GM19043 (cell line): ENCODE measurements at regions not wholly inside any gene's neighbourhood (a gene's known extent, or its start where the extent isn't known, plus 50 kb on each side); places are given as distances from the start of the nearest gene placed in this dataset.
"Not testable (repeated sequence)": the region's sequence is repeated elsewhere in the genome, so short reads cannot be mapped to it uniquely, and the experiment has no call there.

Source experiments
- ATAC-seq: cut with Tn5 transposase; IDR thresholded peaks from one replicate; pipeline ENCODE4 v1.9.1; 2021; ENCODE audit warnings: low read depth; ENCODE audit not compliant: unreplicated experiment

DNA sequence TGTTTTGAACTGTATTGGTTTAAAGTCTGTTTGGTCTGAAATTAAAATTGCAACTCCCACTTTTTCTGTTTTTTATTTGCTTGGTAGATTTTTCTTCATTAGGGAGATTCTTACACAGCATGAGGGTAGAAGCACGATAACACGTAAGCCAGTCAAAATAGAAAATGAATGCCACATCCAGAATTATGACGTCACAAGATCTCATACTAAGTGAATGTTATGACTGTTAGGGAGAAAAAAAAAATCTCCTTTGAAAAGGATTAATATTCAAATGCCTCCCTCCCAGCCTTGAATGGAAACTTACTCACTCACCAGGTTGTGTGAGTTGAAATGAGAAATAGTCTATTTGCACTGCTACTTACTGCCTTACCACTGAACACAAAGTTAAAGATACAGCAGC is 670.8 kb downstream of the TFAP2A start:
- ATAC-seq, result no peak

DNA sequence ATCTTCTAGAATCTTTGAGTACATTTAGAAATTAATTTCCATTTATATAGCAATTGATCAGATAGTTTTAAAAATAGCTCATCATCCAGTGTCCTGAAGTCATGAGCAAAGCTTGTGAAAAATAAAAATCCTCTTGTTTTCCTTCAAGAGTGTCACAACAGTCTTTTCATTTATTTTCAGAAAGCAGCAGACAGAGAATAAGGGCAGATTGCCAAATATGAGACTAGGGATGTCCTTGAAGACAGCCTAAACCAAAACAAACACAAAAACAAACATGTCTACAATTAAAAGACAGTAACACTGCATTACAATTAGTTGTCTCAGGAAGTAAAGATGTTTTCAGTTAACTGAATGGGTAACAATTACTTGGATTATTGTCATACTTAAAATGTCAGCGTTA is 682.8 kb downstream of the TFAP2A start:
- no peak for ATAC-seq

DNA sequence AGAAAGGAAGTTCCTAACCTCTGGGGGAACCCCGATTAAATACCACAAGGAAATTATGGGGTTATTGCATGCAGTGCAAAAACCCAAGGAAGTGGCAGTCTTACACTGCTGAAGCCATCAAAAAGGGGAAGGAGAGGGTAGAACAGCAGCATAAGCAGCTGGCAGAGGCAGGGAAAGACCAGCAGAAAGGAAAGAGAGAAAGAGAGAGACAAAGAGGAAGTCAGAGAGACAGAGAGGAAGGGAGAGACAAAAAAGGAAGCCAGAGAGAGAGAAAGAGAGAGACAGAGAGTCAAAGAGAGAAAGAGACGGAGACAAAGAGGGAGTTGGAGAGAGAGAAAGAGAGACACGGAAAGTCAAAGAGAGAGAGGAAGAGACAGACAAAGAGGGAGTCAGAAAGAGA is 689.1 kb downstream of the TFAP2A start:
- not testable (repeated sequence) for ATAC-seq

DNA sequence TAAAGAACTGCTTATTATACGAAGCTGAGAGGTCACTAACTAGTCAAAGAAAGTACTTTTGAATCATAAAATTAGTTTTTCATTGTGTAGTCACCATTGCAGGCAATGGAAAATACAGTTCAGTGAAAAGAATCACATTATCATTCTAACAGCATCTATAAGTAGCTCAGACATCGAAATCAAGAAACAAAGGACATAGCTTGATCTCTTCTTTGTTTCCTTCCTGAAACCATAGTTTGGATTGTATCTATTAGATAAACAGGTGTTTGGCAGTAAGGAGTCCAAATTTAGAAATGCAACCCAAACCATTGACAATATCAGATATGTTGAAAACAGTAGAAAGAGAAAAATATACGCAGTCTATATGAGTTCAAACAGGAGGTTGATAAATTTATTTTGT is 697.3 kb downstream of the TFAP2A start:
- ATAC-seq, result no peak

DNA sequence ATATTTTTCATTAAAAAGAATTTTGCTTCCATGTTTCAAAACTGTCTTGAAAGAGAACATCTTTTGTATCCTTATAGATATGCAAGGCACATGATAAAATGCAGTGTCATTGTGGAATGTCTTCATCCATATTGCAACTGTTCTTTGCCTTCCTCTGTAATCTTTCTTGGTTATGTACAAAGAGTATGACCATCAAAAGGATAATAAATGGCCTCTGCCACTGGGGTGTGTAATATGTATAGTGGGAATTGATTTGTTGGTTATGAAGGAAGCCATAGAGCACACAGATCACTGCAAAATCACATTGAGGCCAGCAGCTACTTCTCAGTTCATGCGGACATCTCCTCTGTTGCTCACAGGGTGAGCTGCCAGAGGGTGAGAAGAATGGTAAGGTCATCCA is 703.5 kb downstream of the TFAP2A start:
- ATAC-seq, result no peak

DNA sequence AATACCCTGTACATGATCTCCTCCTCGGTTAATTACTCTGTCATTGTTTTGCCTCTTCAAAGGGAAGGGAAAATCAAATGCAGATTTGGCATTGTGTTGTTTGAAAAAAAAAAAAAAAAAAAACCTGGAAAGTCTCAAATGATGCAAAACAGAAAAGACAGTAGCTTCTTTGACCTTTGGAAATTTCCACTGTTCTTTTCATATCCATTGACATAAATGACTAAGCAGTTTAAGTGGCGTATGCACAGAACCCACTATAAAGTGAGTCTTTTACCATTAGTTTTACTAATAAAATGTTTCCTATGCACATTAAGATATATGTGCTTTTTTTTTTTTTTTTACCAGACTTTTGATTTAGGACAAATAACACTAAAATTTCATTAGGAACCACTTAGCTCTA is 704.3 kb downstream of the TFAP2A start:
- no peak for ATAC-seq

DNA sequence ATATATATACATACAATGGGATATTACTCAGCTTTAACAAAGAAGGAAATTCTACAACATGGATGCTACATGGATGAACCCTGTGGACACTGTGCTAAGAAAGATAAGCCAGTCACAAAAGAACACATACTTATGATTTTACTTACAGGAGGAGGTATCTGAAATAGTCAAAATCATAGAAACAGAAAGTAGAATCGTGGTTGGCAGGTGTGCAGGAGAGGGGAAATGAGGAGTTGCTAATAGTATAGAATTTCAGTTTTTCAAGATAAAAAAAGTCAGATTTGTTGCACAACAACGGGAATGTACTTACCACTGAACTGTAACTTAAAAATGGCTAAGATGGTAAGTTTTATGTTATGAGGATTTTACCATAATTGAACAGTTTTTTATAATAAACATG is 706.3 kb downstream of the TFAP2A start:
- ATAC-seq, result no peak

DNA sequence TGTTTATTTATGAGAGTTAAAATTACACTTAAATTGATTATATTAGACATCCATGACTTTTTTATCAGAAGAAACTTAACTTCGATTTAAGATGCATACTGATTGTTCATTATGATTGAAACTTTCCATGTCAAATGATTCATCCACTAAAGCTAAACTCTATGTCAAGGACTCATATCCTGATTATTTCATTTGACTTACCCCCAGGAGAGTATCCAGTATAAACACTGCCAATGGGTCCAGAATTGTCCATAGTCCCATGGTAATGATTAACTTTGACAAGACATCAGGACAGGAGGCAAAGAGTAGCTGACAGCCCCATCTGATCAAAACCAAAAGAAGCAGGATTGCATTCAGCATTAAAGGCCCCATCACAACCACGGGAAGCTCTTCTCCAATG is 709.9 kb downstream of the TFAP2A start:
- ATAC-seq, result no peak

DNA sequence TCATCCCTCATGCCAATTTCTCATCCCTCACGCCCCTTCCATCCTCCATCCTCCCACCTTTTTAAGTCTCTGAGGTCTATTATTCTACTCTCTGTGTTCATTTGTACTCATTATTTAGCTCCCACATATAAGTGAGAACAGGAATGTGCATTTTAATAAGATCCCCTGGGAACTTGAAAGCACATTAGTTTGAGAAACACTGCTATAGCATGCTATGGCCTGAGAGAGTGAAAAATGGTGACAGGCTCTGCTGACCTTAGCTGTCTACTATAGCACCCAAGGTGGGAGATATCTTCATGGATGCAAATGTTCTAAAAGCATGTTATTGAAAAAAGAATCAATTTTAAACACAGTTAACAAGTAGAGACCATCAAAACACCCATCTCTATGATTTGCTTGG is 712.0 kb downstream of the TFAP2A start:
- ATAC-seq, result no peak

DNA sequence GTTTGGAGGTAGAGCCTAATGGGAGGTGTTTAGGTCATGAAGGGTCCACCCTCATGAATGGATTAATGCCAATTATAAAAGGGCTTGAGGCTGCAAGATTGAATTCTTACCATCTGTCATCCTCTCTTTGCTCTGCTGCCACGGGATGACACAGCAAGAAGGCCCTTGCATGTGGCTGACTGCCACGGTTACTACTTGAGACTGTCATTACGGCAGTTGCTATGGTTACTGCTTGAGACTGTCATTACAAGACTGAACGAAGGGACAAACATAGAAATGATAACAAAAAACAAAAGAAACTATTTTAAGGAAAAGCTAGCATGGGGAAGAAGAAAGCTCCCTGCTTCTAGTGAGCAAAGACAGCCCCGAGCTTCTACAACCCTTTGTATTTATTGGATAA is 715.0 kb downstream of the TFAP2A start:
- ATAC-seq, result no peak

DNA sequence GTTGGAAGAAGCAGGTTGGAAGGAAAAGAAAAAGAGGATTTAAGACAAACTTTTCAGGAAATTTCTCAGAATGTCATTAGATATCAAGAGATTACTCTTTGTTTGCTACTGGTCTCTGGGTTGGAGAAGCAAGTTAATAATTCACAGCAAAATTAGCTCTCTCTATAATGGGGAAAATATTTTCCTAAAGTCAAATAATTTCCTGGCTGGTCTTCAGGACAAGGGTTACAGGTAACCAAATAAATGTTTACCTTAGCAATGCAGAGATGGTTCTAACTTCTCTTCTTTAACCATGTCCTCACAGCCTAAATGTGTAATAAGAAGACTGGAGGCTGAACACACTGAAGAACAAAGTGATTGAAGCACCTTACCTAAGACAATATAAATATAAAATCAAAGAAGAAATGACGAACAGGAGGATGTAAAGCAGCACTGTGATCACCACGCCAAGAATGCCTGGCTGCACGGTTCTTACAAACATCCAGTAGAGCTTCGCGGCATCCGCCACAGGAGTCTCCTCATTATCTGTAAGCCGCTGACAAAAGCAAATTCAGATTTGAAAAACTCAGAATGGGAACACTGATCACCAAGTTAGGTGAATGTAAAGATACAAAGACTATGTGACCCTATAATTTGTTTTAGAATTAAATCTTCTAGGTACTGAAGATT is 717.5 kb downstream of the TFAP2A start:
- ATAC-seq, result no peak

DNA sequence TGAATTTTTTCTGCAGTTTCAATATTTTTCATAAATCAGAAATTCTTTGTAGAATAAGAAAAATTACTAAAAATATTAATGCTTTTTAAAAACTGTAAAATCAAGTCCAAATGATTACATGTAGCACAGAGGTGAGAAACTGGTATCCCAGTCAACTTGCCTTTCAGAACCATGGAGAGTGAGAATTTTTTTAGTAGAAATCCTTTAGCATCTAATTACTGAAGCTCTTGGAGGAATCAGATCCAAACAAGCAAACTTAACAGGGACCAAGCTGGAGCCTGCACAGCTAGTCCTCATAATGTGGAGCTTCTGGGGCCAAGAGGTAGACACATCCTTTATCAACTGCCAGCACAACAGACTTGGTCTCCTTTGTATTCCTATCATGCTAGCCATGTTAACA is 724.5 kb downstream of the TFAP2A start:
- ATAC-seq, result no peak

DNA sequence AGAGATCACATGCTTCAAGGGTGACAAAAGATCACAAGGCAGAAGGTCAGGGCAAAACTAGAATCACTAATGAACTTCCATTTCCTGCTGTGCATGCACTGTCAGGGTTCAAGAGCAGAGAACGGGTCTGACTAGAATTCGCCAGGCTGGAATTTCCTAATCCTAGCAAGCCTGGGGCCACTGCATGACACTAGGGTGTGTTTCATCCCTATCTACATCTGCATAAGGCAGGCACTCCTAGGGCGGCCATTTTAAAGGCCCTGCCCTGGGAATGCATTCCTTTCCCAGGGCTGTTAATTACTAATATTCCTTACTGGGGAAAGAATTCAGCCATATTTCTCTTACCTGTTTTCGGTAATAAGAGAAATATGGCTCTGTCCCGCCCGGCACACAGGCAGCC is 734.1 kb downstream of the TFAP2A start:
- not testable (repeated sequence) for ATAC-seq

DNA sequence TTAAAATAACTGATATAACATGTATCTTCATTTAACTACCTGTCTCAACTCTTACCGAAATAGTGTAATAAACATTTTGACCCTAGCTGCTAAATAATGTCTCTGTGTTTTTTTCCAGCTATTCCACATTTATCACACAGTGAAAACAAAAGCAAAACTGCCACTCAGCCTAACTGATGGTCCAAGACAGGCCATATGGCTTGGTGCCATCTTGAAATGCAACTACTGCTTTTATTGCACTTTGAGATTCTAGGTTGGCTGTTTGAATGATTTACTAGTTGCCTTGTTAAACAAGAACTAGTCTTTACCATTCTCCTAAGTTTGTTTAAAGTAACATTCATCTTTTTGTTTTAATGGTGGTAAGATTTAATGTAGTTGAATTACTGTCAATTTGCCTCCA is 739.8 kb downstream of the TFAP2A start:
- no peak for ATAC-seq

DNA sequence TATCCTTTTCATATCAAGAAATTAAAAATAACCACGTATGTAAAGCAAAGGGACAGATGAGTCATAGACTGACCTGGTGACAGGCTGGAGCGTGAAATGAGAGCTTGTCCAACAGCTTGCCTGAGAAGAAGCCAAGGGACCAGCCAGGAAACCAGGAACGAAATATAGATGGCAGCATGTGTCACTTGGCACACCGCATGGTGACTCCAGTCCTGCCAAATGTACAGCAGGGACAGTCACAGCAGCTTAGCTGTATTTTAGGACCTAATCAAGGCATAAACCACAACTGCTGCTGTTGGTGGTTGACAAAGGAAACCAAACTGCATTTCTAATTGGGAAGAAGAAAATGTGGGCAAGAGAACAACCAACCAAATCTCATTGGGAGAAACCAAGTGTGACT is 755.0 kb downstream of the TFAP2A start:
- ATAC-seq, result no peak

DNA sequence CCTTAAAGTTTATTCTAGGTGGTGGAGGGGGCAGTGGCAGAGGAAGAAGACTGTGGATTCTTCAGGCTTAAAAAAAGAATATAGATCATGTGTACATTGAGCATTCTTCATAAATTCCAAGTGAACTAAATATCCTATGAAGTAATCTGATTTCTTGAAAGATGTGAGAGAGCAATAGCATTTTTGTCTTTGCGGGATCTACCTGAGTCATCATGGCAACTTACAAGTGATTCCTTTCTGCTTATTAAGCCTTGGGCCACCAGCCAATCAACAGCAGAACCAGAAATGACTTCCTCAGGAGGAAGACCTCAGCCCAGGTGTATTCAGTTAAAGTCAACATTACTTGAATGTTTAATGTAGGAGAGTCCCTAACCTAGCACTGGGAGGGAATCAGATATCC is 756.9 kb downstream of the TFAP2A start:
- ATAC-seq, result no peak

DNA sequence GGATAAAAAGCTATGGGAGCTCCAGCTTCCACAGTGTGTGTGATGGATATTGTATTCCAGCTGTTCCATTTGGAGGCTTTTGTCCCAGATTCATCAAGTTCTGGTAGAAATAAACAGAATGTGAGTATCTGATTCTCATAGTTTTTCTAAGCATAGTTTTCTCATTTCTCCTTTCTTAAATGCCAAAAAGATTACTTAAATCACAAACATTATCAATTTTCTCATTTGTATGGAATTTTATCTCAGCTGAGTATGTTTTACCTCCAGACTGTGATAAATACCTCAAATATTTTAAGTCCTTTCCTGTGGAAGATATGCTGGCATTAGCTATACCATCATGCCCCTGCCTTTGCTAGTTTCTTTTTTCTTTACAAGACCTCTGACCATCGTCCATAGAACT is 767.3 kb downstream of the TFAP2A start:
- ATAC-seq, result no peak

DNA sequence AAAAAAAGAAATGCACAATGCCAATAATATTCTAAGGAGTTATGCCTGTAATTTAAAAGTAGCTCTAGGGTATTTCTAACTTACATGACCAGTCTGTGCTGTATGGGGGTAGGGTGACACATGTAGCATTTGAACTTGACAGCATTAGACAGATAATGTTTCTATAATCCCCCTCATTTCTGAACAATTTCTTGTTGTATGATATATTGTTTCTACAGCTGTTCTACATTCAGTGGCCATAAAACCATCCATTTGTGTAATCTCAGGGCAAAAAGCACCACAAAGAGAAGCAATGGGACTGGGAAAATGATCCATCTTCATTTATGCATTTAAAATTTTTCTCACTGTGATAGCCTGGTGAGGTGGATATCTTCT is 767.8 kb downstream of the TFAP2A start:
- ATAC-seq, result no peak

DNA sequence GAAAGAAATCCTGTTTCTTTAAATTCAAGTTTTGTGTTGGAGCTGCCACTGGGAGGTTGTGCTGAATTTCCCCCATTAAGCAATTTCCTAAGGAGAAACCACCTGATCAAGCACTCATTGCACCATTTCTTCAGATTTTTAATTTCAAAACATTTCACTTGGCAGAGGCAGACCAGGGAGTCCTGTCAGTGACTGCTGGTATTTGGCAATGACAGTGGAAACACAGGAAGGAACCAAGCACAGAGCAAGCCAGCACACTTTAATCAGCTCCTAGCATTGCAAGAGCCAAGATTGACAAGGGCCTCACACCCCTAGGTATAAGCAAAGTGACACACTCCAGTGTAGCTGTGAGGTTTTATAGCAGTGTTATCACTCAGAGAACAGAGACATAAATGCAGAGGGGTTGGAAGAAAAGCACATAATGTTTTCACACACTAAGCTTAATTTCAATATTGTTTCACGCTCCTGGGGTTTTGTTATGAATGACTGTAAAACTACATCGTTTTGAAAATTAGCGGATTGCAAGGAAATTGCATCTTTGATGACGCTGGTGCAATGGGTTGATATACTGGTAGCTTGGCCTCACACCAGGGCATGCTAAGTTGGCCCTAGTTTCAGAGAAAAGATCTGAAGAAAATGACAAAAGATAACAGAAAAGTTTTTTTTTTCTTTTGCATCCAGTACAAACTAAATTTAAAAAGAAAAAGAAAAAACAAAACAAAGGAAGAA is 768.4 kb downstream of the TFAP2A start:
- no peak for ATAC-seq

DNA sequence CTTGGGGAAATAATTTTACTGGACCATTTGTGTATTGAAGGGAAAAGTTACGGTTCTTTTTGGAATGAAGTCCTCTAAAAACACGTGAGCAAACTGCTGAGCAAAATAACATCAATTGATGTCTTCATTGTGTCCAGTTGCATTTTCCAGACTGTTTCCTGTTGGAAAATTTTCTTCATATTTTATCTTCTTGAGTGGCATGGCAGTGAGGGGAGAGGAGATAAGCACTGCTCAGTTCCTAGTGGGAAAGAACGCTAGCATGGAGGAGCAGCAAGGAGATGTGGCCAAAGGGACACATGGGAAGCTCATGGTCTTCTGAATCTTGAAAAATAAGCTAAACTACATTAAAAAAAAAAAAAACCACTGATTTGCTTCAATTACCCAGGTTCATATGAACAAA is 776.0 kb downstream of the TFAP2A start:
- ATAC-seq, result no peak

DNA sequence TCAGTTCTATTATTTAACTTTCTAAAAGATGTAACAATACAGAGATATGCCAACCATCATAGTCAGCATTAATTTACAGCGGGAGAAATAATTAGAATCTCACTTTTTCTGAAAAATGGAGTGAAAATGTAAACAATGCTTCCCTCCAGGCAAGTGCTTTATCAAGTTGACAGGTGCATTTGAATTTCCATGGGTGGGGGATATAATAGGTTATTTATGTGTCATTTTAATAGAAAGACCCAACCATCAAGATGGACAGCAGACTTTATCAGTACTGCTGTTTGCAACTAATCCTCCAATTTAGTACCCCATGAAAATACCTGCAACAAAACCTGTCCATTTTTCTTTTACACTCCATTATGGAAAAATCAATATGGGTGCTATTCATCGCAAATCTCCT is 780.1 kb downstream of the TFAP2A start:
- ATAC-seq, result no peak

DNA sequence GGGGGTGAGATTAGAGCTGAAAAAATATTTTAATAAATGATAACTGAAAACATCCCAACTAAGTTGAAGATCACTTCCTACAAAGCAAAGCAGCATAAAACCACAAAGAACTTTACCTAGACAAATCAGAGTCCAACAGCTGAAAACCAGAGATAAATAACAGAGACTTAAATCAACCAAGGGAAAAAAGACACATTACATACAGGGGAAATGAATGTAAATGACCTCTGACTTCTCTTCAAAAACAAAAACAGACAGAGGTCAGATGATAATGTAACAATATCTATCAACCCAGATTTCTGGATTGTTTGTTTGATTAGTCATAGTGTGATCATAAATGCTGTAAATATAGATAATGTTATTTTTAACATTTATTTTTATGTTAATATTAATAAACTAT is 782.8 kb downstream of the TFAP2A start:
- ATAC-seq, result no peak

DNA sequence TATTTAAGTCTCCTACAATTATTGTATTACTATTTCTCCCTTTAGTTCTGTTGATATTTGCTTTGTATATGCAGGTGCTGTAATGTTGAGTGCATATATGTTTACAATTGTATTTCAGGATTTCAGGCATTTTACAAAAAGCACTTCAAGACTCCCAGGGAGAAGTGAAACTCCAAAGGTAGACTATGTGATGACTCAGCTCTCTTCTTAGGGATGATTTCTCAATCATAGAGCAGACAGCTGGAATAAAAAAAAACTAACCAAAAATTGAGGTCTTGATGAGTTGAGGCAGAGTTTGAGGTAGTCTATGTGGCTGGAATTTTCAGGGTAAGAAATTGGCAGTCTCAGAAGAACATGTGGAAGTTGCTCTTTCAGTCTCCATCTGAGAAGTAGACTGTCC is 786.1 kb downstream of the TFAP2A start:
- no peak for ATAC-seq
